SK-N-SH treated with all-trans-retinoic acid at 6 μM for 48 hours (cell line): ENCODE measurements at regions not wholly inside any gene's neighbourhood (a gene's known extent, or its start where the extent isn't known, plus 50 kb on each side); places are given as distances from the start of the nearest gene placed in this dataset.

Experiments used
- ARNTL ChIP-seq: fragments of 450-650 bp; formaldehyde crosslinking; IDR thresholded peaks from 2 replicates; pipeline ENCODE4 v1.5.0; 2020; ENCODE audit warnings: low read depth, mild to moderate bottlenecking, moderate library complexity, borderline replicate concordance
- CREB5 ChIP-seq: fragments of 250-450 bp; sonication (Bioruptor Pico); IDR thresholded peaks from 2 replicates; pipeline ENCODE4 v1.5.1; 2020; ENCODE audit warnings: low read depth, mild to moderate bottlenecking, moderate library complexity
- CSDC2 ChIP-seq: fragments of 250-450 bp; sonication (Bioruptor Pico); IDR thresholded peaks from 2 replicates; pipeline ENCODE4 v1.5.0; 2020; ENCODE audit warnings: mild to moderate bottlenecking, moderate library complexity
- GLIS3 ChIP-seq: fragments of 250-450 bp; sonication (Bioruptor Pico); IDR thresholded peaks from 2 replicates; pipeline ENCODE4 v1.5.0; 2020; ENCODE audit warnings: mild to moderate bottlenecking, moderate library complexity
- OSR1 ChIP-seq: fragments of 250-450 bp; sonication (Bioruptor Pico); IDR thresholded peaks from 2 replicates; pipeline ENCODE4 v1.8.0; 2022; ENCODE audit warnings: moderate library complexity, mild to moderate bottlenecking, inconsistent platforms
- PATZ1 ChIP-seq: fragments of 250-450 bp; sonication (Bioruptor Pico); IDR thresholded peaks from 2 replicates; pipeline ENCODE4 v1.8.0; 2020; ENCODE audit warnings: mild to moderate bottlenecking, moderate library complexity, borderline replicate concordance
- PPARA ChIP-seq: fragments of 250-450 bp; sonication (Bioruptor Pico); IDR thresholded peaks from 2 replicates; pipeline ENCODE4 v1.5.0; 2020; ENCODE audit warnings: mild to moderate bottlenecking, borderline replicate concordance
- TOX ChIP-seq: fragments of 250-450 bp; sonication (Bioruptor Pico); IDR thresholded peaks from 2 replicates; pipeline ENCODE4 v1.8.0; 2021; ENCODE audit warnings: mild to moderate bottlenecking, moderate library complexity, borderline replicate concordance
- ZFP30 ChIP-seq: fragments of 450-650 bp; formaldehyde crosslinking; IDR thresholded peaks from 2 replicates; pipeline ENCODE4 v1.5.0; 2022; ENCODE audit warnings: mild to moderate bottlenecking, moderate library complexity
- ZNF70 ChIP-seq: fragments of 450-650 bp; formaldehyde crosslinking; IDR thresholded peaks from 2 replicates; pipeline ENCODE4 v1.5.0; 2020; ENCODE audit warnings: mild to moderate bottlenecking, moderate library complexity
- ZNF8 ChIP-seq: fragments of 450-650 bp; formaldehyde crosslinking; IDR thresholded peaks from 2 replicates; pipeline ENCODE4 v1.5.0; 2020; ENCODE audit warnings: mild to moderate bottlenecking, moderate library complexity

GRCh38 chr13:22505489-22505888, 675.3 kb upstream of the SGCG start:
- TF ChIP-seq CSDC2 (no peak), PATZ1 (CRISPR knock-in tag) (no peak), ZNF70 (CRISPR knock-in tag) (no peak), CREB5 (CRISPR knock-in tag) (no peak), GLIS3 (CRISPR knock-in tag) (no peak), ARNTL (CRISPR knock-in tag) (no peak), ZFP30 (CRISPR knock-in tag) (no peak), PPARA (CRISPR knock-in tag) (no peak), TOX (CRISPR knock-in tag) (no peak), ZNF8 (CRISPR knock-in tag) (no peak), OSR1 (CRISPR knock-in tag) (no peak)
